ENCODE measurements at regions not wholly inside any gene's neighbourhood (a gene's known extent, or its start where the extent isn't known, plus 50 kb on each side); places are given as distances from the start of the nearest gene placed in this dataset.

DNA sequence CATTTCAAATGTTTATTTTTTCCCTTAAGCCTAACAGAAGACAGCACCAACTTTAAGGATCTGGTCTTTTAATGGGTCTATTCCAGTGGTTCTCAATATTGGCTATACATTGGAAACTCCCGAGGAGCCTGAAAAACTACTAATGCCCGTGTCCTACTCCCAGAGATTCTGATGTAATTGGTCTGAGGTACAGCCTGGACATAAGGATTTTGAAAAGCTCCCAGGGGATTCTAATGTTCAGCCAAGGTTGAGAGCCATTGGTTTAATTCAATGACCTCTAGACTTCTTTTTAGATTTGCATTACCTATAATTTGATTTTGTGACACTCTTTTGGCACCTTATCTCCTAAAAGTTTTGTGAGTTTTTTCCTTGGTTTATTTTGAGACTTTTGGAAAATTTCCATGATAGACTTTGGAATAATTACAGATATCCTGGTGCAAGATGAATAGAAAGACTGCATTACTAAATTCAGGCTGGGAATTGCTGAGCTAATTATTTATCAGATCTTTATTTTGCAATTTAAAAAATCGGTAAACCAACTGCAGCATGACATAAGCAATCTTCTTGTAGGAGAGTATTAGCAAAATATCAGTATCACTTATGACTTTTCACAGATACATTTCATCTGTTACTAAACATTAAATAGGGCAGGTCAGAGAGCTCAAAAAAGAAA is 91.5 kb upstream of the ELL2 start:
- TF ChIP-seq YY1 (IDR thresholded peaks at IDR 0.05; ENCODE audit: low read depth, low read length) (no peak), CTCF (IDR thresholded peaks at IDR 0.05; ENCODE audit: control extremely low read depth in 1 of 3, insufficient read depth in 1 of 3, low read depth in 1 of 3, low read length in 3 of 3) (no peak)

Measured in H1 (cell line).